ENCODE measurements at regions not wholly inside any gene's neighbourhood (a gene's known extent, or its start where the extent isn't known, plus 50 kb on each side); places are given as distances from the start of the nearest gene placed in this dataset.
A peak's percentile ranks its signal among the peaks of the same experiment; 100 is the strongest.
"Not testable (repeated sequence)": the region's sequence is repeated elsewhere in the genome, so short reads cannot be mapped to it uniquely, and the experiment has no call there.

DNA sequence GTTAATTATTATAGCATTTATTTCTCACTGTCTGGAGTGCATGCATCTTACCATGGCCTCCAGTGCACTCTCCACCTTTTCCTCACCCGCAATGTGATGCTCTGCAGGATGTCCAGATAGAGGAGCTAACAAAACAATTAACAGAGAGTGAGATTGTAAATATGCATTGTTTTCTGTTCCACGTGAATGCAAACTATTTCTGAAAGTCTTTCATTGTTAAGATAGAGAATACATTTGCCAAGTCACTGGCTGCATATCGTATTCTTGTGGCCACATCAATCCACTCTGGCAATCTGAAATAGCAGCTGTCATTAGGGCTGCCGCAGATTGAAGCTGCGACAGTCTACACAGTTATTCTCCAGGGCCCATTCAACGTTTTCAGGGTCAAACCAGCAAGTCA is 143.8 kb downstream of the DUSP10 start:
- DNase-seq (ENCODE audit: low read depth in 4 of 4, low spot score in 3 of 4): no peak

DNA sequence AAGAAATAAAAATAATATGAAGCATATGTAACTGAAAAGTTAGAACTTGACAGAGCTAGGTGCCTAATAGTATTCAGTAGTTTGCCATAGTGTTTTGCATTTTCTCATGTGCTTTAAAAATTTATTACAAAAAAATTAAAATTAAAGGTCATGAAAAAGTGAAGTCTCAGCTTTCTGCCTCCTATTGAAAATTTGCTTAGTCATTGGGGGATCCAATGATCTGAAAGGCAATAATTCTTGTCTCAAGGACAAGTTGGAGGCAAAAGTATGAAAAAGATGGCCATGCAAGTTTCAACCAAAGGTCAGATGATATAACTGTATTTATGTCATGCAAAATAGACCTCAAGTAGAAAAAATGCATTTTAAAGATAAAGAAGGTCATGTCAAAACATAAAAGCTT is 140.7 kb downstream of the DUSP10 start:
- no peak for DNase-seq (ENCODE audit: low read depth in 4 of 4, low spot score in 3 of 4)

DNA sequence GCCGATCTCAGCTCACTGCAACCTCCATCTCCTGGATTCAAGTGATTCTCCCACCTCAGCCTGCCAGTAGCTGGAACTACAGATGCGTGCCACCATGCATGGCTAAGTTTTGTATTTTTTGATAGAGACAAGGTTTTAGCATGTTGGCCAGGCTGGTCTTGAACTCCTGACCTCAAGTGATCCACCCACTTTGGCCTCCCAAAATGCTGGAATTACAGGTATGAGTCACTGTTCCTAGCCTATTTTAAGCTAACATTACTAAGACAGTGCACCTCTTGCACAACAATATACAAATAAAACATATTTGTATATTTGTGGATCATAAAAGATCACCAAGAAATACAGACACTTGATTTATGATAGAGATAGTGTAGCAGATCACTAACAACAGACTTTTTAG is 139.1 kb downstream of the DUSP10 start:
- DNase-seq (ENCODE audit: low read depth in 4 of 4, low spot score in 3 of 4): no peak

DNA sequence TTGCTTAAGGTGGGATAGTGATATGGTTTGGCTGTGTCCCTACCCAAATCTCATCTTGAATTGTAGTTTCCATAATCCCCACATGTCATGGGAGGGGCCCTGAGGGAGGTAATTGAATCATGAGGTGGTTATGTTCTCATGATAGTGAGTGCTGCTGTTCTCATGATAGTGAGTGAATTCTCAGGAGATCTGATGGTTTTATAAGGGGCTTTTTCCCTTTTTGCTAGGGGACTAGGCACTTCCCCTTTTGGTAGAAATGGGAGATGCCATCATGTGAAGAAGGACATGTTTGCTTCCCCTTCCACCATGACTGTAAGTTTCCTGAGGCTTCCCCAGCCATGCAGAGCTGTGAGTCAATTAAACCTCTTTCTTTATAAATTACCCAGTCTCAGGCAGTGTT is 137.5 kb downstream of the DUSP10 start:
- DNase-seq (ENCODE audit: low read depth in 4 of 4, low spot score in 3 of 4): not testable (repeated sequence)

DNA sequence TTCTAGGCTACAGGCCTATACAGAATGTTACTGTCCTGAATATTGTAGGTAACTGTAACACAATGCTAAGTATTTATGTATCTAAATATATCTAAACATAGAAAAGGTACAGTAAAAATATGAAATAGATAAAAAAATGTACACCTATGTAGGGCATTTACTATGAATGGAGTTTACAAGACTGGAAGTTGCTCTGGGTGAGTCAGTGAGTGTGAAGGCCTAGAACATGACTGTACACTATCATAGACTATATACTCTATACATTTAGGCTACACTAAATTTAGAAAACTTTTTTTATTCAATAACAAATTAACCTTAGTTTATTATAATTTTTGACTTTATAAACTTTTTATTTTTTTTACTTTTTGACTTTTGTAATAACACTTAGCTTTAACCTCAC is 136.9 kb downstream of the DUSP10 start:
- DNase-seq (ENCODE audit: low read depth in 4 of 4, low spot score in 3 of 4): no peak

DNA sequence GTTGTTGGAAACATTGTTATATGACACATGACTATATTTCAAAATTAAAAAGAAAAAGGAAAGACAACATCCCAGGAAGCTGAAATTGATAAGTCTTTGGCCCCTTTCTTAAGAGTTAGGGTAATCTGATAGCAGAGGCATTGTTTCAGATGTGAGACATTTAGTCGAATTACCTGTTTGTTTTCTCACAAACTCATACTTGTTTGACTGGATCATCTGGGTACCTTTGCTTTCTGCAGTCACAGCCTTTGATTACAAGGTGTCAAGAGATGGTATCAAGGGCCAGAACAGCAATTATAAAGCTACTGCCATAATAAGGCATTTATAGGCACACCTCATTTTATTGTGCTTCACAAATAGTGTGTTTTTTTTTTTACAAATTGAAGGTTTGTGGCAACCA is 136.3 kb downstream of the DUSP10 start:
- DNase-seq (ENCODE audit: low read depth in 4 of 4, low spot score in 3 of 4): no peak

GRCh38 chr1:221606256-221606655 is 135.6 kb downstream of the DUSP10 start:
- DNase-seq (ENCODE audit: low read depth in 4 of 4, low spot score in 3 of 4): peak in 2 of 4 donors; percentile 3 to 8

DNA sequence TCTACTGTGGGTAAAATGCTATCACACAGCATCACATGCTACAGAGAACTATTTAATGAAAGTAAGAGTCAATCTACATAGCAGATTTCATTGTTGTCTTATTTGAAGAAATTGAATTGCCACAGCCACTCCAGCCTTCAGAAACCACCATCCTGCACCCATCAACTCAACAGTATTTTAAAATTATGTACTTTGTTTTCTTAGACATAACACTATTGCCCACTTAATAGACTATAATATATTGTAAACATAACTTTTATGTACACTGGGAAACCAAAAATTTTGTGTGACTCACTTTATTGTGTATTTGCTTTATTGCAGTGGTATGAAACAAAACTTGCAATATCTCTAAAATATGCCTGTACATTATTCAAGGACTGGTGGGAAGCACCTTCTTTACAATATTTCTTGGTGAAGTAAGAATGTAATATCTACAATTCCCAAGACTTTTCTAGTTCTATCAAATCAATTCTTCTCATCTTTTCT is 133.0 kb downstream of the DUSP10 start:
- DNase-seq (ENCODE audit: low read depth in 4 of 4, low spot score in 3 of 4): no peak

DNA sequence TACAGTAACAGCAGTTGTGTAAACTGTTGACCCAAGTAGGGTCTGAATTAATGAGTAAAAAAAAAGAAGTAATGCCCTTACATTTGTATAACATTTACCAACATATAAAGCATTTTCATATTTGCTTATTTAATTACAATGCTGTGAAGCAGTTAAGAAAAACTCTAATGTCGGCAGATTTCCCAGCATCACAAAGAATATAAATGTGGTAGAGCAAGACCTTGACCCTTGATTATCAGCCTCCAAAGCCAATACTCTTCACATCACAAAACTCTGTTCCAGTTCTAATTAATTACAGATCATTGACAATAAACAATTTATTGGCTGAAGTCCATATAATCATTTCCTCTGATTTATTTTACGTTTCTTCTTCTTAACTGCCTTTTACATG is 130.2 kb downstream of the DUSP10 start:
- DNase-seq (ENCODE audit: low read depth in 4 of 4, low spot score in 3 of 4): no peak

GRCh38 chr1:221612047-221612777 is 129.7 kb downstream of the DUSP10 start:
- no peak for DNase-seq (ENCODE audit: low read depth in 4 of 4, low spot score in 3 of 4)

- DNase-seq (ENCODE audit: low read depth in 4 of 4, low spot score in 3 of 4): no peak
These were observed 121.2 kb downstream of the DUSP10 start for GRCh38 chr1:221620437-221621384.

DNA sequence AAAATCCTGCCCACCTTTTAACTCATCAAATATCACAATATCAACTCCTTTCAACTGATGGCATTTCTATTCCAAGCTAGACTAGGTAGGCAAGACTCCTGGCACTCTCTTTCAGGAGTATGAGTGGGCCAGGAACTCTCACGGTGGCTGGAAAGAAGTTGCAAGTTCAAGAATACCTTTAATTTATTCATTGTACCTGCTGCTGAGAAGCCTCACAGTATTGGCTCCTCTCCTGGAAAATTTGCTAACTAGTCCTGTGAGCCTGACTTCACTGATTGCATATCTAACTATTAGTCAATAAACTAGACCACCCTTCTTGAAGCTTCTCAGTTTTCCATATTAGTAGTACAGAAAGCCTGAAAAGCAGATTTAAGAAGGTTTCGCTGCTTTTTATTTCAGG is 120.2 kb downstream of the DUSP10 start:
- DNase-seq (ENCODE audit: low read depth in 4 of 4, low spot score in 3 of 4): no peak

- DNase-seq (ENCODE audit: low read depth in 4 of 4, low spot score in 3 of 4): no peak
These were observed 119.5 kb downstream of the DUSP10 start for GRCh38 chr1:221622389-221622788.

GRCh38 chr1:221625026-221625425 is 116.9 kb downstream of the DUSP10 start:
- no peak for DNase-seq (ENCODE audit: low read depth in 4 of 4, low spot score in 3 of 4)

- DNase-seq (ENCODE audit: low read depth in 4 of 4, low spot score in 3 of 4): no peak
These were observed 115.8 kb downstream of the DUSP10 start for GRCh38 chr1:221626041-221626440.

DNA sequence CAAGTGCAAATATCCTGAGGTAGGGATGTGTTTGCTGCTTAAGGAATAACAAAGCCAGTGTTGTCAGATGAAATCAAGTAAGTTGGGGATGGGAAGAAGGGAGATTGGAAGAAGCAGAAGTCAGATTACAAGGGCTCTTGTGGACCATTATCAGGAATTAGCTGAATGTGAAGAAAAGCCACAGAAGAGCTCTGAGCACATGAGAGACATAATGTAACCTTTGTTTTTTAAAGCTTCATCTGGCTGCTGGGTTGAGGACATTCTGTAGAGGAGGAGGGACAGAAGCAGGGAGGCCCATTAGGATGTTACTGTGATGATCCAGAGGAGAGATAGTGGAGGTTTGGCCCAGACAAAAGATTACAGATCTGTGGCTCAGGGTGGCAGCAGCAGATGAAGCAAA is 111.7 kb downstream of the DUSP10 start:
- DNase-seq (ENCODE audit: low read depth in 4 of 4, low spot score in 3 of 4): no peak

DNA sequence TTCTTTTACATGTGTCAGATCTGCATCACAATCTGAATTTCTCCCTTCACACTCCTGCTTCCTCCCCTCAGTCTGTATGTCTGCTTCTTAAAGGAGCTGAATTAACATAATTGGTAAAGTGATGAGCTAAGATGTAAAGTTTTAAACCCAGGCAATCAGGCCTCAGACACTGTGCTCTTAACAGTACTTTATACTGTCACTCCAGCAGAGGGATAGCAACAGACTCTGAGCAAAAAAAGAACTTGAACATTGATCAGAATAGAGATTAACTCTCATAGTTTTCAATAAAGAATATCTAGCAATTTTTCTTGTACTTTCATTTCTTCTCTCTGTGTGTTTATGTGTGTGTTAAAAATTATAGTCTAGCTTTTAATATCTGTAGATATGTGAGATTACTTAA is 110.3 kb downstream of the DUSP10 start:
- DNase-seq (ENCODE audit: low read depth in 4 of 4, low spot score in 3 of 4): no peak

DNA sequence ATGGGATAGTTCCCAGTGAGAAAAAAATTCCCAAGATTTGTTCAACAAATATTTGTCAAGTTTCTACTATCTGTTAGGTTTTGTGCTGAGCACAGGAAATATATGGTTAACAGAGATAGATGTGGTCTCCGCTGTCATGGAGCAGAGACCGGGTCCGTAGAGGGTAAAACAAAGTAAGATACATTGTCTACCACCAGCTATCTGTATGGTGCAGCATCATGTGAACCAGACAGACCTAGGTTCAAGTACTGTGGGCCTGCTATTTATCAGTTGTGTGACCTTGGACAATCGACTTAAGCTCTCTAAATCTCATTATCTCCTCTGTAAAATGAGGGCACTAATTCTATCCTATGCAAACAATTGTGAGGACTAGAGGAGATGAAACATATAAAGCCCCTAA is 109.8 kb downstream of the DUSP10 start:
- no peak for DNase-seq (ENCODE audit: low read depth in 4 of 4, low spot score in 3 of 4)

- no peak for DNase-seq (ENCODE audit: low read depth in 4 of 4, low spot score in 3 of 4)
These were observed 108.0 kb downstream of the DUSP10 start for GRCh38 chr1:221633841-221634409.

GRCh38 chr1:221634606-221635005 is 107.3 kb downstream of the DUSP10 start:
- DNase-seq (ENCODE audit: low read depth in 4 of 4, low spot score in 3 of 4): no peak

DNA sequence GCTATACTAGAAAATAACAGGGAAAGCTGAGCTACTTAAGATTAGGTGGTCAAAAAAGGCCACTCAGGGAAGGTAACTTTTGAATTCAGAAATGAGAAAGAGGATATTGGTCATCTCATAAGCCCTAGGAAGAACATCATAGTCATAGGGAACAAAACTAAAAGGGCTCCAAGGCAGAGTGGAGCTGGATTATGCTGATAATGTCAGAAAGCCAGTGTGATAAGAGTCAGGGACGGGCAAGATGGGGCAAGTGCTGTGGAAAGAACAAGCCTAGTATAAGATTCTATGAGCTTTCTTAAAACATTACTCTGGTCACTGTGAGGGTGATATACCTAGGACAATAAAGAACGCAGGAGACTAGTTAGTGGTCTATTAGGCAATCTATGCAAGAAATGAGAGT is 106.6 kb downstream of the DUSP10 start:
- no peak for DNase-seq (ENCODE audit: low read depth in 4 of 4, low spot score in 3 of 4)

Measured in right renal pelvis (tissue), 4 donors.